ENCODE measurements at regions not wholly inside any gene's neighbourhood (a gene's known extent, or its start where the extent isn't known, plus 50 kb on each side); places are given as distances from the start of the nearest gene placed in this dataset.

GRCh38 chr3:118811236-118811732 is 223.4 kb downstream of the IGSF11 start:
- no peak for DNase-seq

DNA sequence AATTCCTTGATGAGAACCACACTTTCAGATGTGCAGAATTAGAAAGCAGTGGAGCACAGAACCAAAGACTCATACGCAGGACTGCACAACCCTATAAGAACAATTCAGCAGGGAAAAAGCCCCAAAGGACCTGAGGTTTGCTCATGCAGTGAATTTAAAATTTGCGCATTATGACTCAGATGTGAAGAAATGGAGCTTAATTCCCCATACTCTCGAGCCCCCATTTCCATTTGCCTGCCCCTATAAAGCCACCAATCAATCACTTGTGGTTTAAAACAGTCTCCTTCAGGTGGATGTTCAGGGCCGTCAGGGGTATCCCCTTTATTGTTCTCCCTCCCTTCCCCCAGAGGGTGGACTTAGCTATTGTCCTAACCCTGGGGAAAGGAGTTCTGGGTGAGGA is 221.2 kb downstream of the IGSF11 start:
- DNase-seq, result no peak

GRCh38 chr3:118817748-118818165 is 216.9 kb downstream of the IGSF11 start:
- DNase-seq, result peak; percentile 62

- no peak for DNase-seq
These were observed 216.3 kb downstream of the IGSF11 start for GRCh38 chr3:118818386-118818785.

DNA sequence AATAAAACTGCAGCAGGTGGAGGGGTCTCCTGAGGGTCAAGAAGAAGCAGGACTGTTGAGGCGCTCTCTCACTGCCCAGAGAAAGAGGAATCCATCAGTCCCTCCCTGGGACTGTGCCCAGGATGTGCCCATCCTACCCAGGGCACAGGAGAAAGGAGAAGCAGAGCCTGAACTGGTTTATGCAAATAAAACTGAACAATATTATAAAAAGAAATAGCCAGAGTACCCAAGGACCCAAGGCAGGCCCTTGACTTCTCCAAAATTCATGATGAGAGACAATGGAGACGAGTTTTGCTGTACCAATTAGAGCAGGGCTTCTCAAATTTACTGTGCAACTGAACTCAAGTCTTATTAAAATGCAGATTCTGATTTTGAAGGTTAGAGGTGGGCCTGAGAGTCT is 211.0 kb downstream of the IGSF11 start:
- DNase-seq, result no peak

- DNase-seq, result no peak
These were observed 207.2 kb downstream of the IGSF11 start for GRCh38 chr3:118827446-118827845.

GRCh38 chr3:118828351-118828750 is 206.3 kb downstream of the IGSF11 start:
- DNase-seq, result no peak

DNA sequence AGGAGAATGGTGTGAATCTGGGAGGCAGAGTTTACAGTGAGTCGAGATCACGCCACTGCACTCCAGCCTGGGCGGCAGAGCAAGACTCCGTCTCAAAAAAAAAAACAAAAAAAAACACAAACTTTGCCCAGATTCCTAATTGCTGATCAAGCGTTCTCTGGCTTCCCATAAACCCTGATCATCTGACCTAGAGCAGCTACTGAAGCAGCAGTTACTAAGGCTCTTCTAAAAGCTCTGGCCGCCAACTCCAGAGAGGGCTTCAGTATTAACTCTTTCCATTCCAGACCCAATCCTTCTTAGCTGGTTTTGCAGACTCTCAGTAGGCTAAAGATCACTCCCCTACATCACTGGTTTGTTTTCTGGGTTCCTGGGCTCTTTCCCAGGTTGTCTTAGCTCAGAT is 201.6 kb downstream of the IGSF11 start:
- no peak for DNase-seq

DNA sequence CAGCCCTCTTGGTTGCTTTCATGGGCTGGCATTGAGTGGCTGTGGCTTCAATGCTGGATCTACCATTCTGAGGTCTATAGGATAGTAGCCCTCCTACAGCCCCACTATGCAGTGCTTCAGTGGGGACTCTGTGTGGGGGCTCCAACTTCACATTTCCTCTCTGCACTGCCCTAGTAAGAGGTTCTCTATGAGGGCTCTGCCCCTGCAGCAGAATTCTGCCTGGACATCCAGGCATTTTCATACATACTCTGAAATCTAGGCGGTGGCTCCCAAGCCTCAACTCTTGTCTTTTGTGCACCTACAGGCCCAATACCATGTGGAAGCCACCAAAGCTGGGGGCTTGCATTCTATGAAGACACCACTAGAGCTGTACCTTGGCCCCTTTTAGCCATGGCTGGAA is 195.8 kb downstream of the IGSF11 start:
- DNase-seq, result no peak

- DNase-seq, result no peak
These were observed 192.3 kb downstream of the IGSF11 start for GRCh38 chr3:118842147-118842863.

DNA sequence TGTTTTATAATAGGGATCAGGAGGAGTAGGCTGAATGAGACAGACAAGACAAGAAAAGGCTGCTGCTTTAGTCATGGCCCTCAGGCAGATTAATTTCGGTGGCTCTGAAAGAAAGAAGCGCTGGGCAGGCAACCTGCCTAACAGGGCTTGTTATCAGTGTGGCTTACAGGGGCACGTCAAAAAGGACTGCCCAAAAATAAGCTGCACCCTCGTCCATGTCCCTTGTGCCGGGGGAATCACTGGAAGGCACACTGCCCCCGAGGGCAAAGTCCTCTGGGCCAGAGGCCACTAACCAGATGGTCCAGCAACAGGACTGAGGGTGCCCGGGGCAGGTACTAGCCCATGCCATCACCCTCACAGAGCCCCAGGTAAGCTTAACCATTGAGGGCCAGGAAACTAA is 188.5 kb downstream of the IGSF11 start:
- no peak for DNase-seq
